ENCODE measurements at regions not wholly inside any gene's neighbourhood (a gene's known extent, or its start where the extent isn't known, plus 50 kb on each side); places are given as distances from the start of the nearest gene placed in this dataset.

DNA sequence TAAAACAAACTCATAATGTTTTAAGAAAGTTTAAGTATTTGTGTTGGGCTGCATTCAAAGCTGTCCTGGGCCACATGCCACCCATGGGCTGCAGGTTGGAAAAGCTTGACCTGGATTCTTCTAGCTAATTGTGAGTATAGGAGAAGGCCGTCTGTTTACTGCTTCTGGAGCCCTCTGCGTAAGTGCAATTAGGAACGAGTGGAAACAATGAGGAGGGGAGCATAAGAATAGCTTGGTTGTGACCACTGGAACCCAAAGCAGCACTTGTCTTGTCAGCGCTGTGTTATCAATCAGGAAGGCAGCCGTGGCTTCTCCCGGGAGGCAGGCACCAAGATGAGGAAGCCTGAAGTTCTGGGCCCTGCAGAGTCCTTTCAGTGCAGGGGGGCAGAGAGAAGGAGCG lies 110.4 kb upstream of the MBNL2 start:
- DNase-seq (ENCODE audit: low read depth): no peak

GRCh38 chr13:97112446-97113152 lies 109.5 kb upstream of the MBNL2 start:
- DNase-seq (ENCODE audit: low read depth): no peak

DNA sequence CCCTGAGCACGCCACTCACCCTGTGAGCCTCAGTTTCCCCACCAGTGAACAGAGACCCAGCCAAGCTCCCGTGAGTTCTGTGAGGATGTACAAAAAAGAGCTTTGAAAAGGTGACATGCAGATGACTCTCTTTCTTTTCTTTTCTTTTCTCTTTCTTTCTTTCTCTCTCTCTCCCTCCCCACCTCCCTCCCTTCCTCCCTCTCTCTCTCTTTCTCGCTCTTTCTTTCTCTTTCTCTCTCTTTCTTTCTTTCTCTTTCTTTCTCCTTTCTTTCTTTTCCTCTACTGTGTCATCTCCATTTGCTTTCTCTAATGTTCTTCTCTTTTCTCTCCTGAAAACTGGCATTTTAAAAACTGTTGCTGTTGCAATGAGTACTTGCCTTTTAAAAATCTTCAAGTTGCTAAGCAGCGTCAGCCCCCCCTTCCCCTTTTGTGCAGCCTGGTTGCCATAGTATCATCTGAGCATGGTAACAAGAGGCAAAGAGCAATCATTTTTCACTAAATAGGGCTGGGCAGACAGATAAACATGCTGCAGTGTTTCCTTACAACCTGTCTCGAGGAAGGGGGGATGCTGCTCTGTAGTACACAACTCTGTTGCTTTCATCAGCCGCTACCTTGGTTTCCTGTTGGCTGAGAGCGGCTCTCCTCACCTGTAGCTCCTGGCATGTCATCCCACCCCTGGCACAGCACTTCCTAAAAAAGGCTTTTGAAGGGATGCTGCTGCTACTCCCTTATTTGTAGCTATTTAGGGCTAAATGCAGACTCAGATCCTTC lies 108.7 kb upstream of the MBNL2 start:
- no peak for DNase-seq (ENCODE audit: low read depth)

DNA sequence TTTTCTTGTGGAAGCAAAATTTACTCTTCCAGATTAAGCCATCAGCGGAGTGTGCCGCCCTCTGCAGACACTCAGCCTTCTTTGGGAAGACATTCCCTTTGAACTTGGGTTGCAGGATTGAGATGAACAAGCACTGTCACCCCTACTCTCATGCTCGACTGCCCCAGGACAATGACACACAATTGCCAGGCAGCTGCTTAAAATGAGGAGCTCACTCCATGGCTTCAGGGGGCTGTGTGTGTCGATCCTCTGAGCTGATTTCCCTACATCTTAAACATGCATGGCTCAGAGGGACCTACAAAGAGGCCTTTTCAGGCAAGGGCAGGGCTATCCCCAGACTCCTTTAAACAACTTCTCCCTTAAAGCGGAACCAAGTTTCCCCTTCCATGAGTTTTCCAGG lies 107.5 kb upstream of the MBNL2 start:
- DNase-seq (ENCODE audit: low read depth): no peak

- DNase-seq (ENCODE audit: low read depth): no peak
These were observed 105.4 kb upstream of the MBNL2 start for GRCh38 chr13:97116754-97117153.

- DNase-seq (ENCODE audit: low read depth): no peak
These were observed 104.7 kb upstream of the MBNL2 start for GRCh38 chr13:97117388-97117910.

GRCh38 chr13:97119943-97120342 lies 102.2 kb upstream of the MBNL2 start:
- no peak for DNase-seq (ENCODE audit: low read depth)

DNA sequence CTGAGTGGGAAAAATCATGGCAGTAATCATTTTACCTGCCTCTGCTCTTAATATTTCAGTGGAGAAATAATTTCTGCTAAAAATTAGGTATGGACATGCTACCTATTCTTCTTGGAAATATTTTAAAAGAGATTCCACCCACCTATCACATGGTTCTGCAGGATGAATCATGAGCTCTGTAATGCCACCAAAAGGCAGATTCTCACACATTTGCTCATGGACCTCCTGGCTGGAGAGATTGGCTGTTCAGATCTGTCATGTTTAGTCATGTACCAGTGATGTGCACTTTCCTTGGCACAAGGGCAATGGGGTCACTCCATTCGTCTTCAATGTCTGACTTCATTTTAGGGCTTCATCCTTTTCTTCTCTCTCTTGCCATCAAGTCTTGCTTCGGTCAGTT lies 101.8 kb upstream of the MBNL2 start:
- DNase-seq (ENCODE audit: low read depth): no peak

GRCh38 chr13:97120976-97121375 lies 101.2 kb upstream of the MBNL2 start:
- no peak for DNase-seq (ENCODE audit: low read depth)

- no peak for DNase-seq (ENCODE audit: low read depth)
These were observed 100.2 kb upstream of the MBNL2 start for GRCh38 chr13:97121894-97122293.

- no peak for DNase-seq (ENCODE audit: low read depth)
These were observed 99.6 kb upstream of the MBNL2 start for GRCh38 chr13:97122381-97122996.

- no peak for DNase-seq (ENCODE audit: low read depth)
These were observed 97.9 kb upstream of the MBNL2 start for GRCh38 chr13:97124206-97124605.

- DNase-seq (ENCODE audit: low read depth): peak; percentile 70
These were observed 97.0 kb upstream of the MBNL2 start for GRCh38 chr13:97124915-97125809.

DNA sequence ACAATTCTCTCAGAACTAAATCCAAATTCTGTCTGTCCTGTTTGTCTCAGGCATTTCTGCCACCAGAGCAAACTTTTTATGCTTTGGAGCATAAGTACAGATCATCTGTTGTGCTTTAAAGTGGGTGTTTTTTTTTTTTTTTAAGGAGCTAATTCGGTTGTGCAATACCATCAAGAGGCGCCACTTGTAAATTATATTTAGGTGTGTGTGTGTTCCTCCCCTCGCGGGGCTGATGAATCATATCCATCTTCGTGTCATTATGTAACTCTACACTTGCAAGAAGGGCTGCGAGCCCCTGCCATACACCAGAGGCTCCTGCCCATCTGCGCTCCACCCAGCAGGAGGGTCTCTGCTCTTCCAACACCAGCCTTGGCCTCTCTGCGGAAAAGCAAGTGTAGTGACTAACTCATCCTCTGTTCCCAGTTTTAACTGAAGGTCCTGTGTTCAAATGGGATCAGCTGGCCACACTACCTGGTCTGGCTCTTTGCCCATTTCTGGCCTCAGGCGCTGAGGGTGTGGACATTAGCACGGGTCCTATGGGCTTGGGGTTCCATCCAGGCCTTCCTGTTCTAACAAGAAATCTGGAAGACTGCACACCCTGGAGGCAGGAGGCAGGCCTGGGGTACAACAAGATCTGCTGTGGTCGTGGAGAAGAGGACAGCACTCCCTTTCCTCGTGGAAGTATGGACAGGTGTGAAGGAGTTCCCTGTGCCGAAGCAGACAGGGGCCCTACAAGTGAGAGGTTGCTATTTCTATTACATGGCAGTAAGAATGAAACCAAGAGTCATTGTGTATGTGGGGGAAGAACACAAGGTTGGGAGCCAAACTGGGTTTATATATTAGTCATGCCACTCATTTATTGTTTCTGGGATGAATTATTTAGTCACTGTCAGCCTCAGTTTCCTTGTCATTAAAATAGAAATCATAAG lies 96.1 kb upstream of the MBNL2 start:
- no peak for DNase-seq (ENCODE audit: low read depth)

GRCh38 chr13:97127842-97128241 lies 94.3 kb upstream of the MBNL2 start:
- no peak for DNase-seq (ENCODE audit: low read depth)

- no peak for DNase-seq (ENCODE audit: low read depth)
These were observed 91.9 kb upstream of the MBNL2 start for GRCh38 chr13:97130190-97130589.

- DNase-seq (ENCODE audit: low read depth): no peak
These were observed 90.7 kb upstream of the MBNL2 start for GRCh38 chr13:97131447-97131846.

GRCh38 chr13:97133554-97133953 lies 88.6 kb upstream of the MBNL2 start:
- no peak for DNase-seq (ENCODE audit: low read depth)

GRCh38 chr13:97133955-97134354 lies 88.2 kb upstream of the MBNL2 start:
- no peak for DNase-seq (ENCODE audit: low read depth)

DNA sequence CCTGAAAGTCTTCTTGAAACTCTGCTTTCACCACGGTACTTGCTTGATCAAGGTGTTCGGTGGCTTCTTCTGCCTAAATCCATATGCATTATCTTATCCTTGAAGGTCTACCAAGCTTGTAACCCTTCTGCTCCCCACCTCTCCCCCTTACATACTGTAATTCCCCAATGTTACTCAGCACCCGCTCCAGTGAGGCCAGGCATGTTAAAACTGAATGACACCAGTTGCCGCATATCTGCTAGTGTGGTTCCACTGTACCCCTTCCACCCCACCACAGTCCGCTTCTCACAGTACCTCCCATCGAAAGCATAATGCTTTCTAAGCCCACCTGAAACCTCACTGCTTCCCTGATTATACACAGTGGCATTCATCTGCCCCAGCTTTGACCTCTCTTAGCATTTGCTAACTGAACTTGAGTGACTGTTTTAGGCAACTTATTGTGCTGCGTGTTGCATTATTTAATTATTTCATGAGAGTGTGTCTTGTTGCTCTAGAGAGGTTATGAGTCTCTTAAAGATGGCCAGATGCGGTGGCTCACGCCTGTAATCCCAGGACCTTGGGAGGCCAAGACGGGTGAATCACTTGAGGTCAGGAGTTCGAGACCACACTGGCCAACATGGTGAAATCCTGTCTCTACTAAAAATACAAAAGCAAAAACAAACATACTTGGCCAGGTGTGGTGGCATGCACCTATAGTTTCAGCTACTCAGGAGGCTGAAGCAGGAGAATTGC lies 87.6 kb upstream of the MBNL2 start:
- DNase-seq (ENCODE audit: low read depth): no peak
